ENCODE measurements at regions not wholly inside any gene's neighbourhood (a gene's known extent, or its start where the extent isn't known, plus 50 kb on each side); places are given as distances from the start of the nearest gene placed in this dataset.

- no peak for TF ChIP-seq CHD7 (IDR thresholded peaks at IDR 0.05; ENCODE audit: insufficient replicate concordance, low read length)
- TF ChIP-seq TAF7 (optimal IDR thresholded peaks at IDR 0.05; ENCODE audit: borderline replicate concordance, low read depth, low read length): no peak
- TF ChIP-seq HDAC2 (IDR thresholded peaks at IDR 0.05; ENCODE audit: borderline replicate concordance in 1 of 2, low read depth in 2 of 2, low read length in 2 of 2): no peak
- no peak for TF ChIP-seq RXRA (IDR thresholded peaks at IDR 0.05; ENCODE audit: insufficient read depth, low read depth, low read length)
- TF ChIP-seq HDAC6 (IDR thresholded peaks at IDR 0.05; ENCODE audit: low read depth, low read length): no peak
- TF ChIP-seq KDM1A (IDR thresholded peaks at IDR 0.05; ENCODE audit: borderline replicate concordance, low read length): no peak
- TF ChIP-seq SIRT6 (IDR thresholded peaks at IDR 0.05; ENCODE audit: low read length): no peak
- TF ChIP-seq CBX5 (IDR thresholded peaks at IDR 0.05; ENCODE audit: low read depth, low read length): no peak
- no peak for TF ChIP-seq SP4 (IDR thresholded peaks at IDR 0.05; ENCODE audit: low read length)
- no peak for TF ChIP-seq FOSL1 (IDR thresholded peaks at IDR 0.05; ENCODE audit: insufficient read depth, low read depth, low read length)
Measured at GRCh38 chr12:102622618-102623017, 142.3 kb upstream of the IGF1 start (continued).

Measured in H1 (cell line).